ENCODE measurements at regions not wholly inside any gene's neighbourhood (a gene's known extent, or its start where the extent isn't known, plus 50 kb on each side); places are given as distances from the start of the nearest gene placed in this dataset.

- no peak for TF ChIP-seq POLR2A (IDR thresholded peaks at IDR 0.05; ENCODE audit: low read length)
- TF ChIP-seq GATA1 (IDR thresholded peaks at IDR 0.05; ENCODE audit: low read depth, low read length): no peak
Measured at GRCh38 chr7:10860516-10860915, 113.2 kb upstream of the PHF14 start.

Data from erythroblast (primary cell).